NCI-H1436 treated with DMSO at 0.1 percent for 48 hours (cell line): ENCODE measurements at regions not wholly inside any gene's neighbourhood (a gene's known extent, or its start where the extent isn't known, plus 50 kb on each side); places are given as distances from the start of the nearest gene placed in this dataset.
"Not testable (repeated sequence)": the region's sequence is repeated elsewhere in the genome, so short reads cannot be mapped to it uniquely, and the experiment has no call there.

ENCODE experiments used
- DNase-seq: peaks from one replicate; lab custom pipeline; 2025; lab: John Stamatoyannopoulos, UW

DNA sequence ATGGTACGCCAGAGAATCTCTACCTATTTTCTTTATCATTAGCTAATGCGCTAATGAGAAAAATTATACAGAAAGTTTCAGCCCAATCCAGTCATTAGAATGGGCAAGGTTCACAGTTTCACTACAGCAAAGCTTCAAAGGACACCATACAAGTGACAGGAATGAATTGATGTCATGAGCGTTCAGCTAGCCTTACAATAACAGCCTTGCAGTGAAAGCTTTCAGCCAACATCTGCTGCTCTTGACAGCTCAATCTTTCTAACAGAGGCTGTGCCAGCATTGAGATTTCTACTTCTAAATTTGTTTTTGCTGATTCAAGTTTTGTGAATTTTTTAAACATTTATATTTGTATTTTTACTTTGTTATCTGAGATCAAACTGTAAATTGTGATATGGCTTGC, 302.4 kb upstream of the FAM174A start:
- DNase-seq = no peak

DNA sequence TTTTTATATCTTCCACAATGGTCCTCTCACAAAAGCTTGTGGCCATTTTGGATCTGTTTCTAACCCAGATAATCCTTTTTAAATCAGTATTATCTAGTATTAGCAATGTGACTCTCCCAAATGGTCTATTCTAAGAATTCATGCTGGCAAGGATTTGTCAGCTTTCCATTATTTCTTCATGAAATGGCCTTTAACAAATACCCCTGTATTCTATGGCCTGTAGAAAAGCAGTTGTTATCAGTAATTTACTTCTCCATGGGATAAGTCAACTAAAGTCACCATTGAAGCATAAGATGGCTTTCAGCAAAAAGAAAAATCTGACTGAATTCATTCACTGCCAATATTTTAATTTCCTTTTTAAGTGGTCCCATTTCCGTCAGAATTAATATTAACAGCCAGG, 346.4 kb upstream of the FAM174A start:
- DNase-seq = no peak

DNA sequence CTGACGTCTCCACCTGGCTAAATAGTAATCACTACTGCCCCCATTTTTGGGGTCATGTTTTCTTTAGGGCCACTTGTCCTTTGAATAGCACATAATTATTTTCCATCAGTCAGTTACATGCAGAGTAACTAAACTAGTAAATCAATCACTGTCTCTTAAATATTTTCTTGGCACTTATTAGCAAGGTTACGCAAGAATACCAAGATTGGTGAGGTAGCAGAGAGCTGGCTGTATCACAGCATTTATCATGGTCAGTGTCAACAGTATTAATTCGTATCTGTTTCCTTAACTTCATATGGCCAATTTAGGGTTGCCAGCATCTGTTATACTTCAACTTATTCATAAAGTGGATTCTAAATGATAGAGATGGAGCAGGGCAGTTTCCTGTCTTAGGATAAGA, 346.8 kb upstream of the FAM174A start:
- DNase-seq = no peak

DNA sequence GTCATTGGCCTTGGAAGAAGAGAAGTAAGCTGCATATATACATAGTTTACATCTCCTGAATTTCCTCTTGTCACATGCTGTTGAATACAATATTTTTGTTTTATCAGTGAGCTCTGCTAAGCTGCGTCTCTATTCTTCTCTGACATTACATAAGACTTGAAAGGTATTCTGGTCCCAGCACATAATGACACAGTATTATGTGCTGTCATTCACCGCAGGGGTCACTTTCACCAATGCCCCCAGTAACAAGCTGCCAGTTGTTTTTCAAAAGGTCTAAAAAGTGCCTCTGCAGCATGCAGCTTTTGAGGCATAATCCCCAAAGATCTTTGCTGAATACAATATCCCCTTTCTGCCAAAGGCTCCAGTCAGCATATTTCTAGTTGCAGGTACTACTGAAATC, 349.0 kb upstream of the FAM174A start:
- DNase-seq = no peak

DNA sequence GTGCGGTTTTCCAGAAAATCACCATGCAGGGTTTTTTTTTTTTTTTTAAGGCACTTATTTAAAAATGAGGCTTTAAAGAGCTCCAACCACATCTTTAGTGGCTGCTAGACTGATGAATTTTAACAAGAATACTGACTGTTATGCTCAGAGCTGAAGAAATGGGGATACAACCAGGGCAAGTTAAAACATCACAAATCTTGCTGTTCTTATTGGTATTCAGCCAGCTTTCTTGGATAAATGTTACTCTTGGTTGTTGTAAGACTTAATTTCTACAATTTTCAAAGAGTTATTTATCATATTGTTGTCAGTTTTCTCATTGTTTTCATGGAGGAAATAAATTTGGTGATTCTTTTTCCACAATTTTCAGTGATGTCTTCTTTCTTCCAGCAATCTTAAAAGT, 352.8 kb upstream of the FAM174A start:
- no peak for DNase-seq

DNA sequence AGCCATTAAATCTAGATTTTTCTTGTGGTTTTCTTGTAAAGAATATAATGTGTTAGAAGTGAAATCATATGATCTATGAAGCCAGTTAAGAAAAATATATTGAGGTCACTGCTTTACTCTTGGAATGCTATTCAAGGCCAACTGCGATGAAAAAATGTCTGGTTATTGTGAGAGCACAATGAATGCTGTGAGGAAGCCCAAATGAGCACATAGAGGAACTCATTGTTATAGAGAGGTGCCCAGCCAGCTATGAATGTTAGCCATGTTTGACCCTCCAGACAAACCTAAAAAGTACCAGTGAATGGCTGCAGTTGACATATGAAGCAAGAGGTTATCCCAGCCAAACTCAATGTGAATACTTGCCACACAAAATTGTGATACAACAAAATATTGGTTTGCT, 359.8 kb upstream of the FAM174A start:
- DNase-seq = no peak

DNA sequence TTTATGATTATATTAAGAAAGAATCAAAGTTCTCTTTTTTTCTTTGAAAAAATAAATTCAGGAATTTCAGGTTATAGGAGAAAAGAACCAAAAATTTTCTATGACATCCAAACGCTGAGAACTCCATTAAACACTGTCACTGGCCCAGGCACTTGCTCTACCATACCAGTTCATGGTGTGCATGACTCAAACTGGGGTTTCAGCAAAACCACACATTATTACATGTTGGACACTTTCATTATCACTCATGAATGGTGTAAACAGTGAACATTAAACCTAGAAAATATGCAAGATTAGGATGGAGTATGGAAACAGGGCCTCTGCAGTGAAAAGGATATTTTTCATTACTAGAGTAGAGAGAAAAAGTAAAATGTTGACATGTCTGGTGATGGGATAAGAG, 369.9 kb upstream of the FAM174A start:
- no peak for DNase-seq

DNA sequence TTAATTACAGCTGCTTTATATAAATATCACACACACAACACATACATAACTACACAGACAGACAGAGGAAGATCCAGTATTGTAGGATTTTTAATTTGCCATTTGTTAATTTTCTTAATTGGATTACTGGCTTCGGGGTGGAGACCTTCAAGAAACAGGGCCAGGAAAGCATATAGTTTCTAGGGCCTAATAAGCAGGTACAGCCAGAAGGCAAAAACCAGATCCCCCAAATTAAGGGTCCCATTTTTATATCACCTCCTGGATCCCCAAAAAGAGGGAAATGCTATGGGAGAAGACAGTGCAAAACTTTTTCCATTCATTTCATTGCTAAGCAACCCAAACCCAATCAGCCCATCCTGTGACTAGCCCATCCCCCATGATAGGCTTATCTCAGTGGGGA, 373.3 kb upstream of the FAM174A start:
- DNase-seq = no peak

DNA sequence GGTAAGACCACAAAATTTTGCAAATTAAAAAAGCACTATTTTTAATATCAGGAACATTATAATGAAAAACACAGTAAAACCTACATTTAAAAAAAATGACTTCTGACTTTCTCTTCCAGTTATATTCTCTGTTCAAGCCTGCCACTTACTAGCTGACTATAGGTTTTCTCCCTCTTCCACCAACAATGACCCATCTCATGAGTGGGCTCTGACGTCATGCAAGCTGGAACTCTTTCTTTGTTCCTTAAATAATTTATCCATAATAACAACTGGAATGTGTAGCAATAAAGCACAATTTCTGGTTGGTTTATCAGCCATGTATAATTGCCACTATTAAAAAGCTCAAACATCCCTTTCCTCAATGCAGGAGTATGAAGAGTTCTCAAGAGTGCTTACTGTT, 378.1 kb upstream of the FAM174A start:
- DNase-seq = no peak

DNA sequence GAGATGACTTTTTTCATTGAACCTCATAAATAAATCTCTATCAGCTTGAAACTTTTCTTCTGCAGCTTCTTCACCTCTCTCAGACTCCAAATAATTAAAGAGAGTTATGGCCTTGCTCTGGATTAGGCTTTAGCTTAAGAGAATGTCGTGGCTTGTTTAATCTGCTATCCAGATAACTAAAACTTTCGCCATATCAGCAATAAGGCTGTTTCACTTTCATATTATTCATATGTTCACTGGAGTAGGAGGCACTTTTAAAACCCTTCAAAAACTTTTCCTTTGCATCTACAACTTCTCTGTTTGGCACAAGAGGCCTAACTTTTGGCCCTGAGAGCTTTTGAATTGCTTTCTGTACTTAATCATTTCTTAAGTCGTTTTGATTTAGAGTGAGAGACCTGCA, 386.9 kb upstream of the FAM174A start:
- DNase-seq = no peak

DNA sequence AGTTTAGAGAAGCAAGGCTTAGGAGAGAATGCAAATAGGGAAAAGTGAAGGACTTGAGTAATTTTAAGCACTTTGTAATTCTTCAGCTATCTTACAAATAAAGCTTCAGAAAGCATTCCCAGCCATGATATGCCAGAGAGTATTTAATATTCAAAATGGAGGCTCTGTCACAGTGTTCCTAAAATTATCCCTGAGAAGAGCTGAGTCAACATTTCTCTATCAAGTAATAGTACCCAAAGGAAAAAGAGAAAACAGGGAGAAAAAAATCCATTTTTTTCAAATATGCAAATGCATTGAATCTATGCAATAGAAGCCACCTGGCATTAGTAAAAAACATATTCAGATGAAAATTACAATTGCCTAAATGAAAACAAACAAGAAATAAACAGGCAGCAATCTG, 392.6 kb upstream of the FAM174A start:
- DNase-seq = no peak

DNA sequence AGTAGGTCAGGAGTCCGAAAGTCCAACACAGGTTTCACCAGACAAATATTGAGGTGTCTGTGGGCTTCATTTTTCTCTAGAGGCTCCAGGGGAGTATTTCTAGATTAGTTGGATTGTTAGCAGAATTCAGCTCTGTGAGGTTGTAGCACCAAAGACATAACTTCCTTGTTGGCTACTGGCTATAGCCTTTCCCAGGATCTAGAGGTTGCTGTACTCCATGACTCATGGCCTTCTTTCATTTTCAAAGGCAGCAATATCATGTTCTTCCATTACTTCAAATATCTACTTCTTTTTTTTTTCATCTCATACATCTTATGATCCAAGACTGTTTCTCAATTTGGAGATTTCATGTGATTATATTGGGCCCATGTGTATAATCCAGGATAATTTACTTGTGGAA, 404.0 kb upstream of the FAM174A start:
- no peak for DNase-seq

DNA sequence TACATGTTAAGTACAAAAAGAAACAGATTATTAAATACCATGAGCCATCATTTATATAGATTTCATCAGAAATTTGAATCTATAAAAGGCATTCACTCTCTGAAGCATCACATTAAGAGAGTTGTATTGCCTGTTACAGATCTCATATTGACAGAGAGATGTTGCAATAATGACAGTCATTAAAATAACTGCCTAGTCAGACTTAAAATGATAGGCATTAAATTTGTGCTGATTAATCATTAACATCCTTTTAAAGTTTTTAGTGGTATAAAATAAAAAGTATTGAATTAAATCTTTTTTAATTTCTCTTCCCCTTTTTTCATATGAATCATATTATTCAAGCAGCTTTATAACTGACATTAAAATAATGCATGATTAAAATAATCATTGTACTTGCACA, 404.9 kb upstream of the FAM174A start:
- no peak for DNase-seq

DNA sequence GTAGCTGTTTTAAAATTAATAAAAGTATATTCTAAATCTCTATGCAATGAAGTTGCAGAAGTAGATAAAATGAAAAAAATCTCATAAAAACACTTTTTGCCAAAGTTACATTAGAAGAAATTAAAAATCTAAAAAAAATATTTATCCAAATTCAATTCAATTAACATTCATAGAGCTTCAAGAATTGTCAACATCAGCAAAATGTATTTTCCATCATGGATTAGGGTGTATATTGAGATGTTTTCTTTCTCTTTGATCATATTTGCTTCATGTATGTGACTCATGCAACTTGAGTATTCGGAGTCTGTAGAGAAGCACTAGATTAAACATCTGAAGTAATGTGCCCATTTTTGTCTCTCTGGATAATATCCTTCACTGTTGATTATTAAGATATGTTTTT, 415.3 kb upstream of the FAM174A start:
- DNase-seq = no peak

DNA sequence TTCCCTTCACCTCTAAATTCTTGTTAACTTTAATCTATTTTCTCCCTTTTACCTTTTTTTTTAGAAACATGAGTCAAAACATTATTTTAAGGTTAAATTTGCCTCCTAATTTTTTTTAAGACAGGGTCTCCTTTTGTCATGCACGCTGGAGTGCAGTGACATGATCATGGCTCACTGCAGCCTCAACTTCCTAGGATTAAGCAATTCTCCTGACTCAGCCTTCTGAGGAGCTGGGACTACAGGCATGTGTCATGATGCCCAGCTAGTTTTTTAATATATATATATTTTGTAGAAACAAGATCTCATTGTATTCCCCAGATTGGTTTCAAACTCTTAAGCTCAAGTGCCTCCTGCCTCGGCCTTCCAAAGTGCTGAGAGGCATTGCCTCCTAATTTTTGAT, 424.7 kb upstream of the FAM174A start:
- no peak for DNase-seq

DNA sequence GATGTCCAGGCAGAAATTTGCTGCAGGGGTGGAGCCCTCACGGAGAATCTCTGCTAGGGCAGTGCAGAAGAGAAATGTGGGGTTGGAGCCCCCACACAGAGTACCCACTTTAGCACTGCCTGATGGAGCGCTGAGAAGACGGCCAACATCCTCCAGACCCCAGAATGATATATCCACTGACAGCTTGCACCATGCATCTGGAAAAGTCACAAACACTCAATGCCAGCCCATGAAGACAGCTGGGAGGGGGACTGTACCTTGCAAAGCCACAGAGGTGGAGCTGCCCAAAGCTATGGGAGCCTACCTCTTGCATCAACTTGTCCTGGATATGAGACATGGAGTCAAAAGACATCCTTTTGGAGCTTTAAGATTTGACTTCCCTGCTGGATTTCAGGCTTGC, 426.3 kb upstream of the FAM174A start:
- no peak for DNase-seq

DNA sequence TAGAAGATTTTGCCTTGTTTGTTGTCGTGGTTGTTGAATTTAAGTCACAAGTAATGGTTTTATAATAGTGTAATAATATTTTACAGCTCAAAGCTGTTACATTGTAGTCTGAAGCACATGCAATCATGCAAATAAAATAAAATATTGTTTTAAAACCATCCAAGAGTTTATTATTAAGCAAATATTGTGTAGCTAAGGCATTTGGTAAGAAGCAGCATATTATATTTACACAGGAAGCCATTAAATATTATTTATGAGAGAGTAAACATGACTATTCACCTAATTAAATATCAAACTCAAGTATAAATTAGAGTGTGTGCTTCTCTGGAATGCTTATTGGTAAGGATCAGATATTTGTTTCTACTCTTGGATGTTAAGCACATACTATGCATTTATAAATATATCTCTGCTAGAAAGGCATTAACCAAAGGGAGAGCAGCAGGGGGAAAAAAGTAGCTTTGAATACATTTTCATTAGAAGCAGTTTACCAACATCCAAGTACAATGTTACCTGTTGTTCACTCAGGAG, 431.5 kb upstream of the FAM174A start:
- not testable (repeated sequence) for DNase-seq

DNA sequence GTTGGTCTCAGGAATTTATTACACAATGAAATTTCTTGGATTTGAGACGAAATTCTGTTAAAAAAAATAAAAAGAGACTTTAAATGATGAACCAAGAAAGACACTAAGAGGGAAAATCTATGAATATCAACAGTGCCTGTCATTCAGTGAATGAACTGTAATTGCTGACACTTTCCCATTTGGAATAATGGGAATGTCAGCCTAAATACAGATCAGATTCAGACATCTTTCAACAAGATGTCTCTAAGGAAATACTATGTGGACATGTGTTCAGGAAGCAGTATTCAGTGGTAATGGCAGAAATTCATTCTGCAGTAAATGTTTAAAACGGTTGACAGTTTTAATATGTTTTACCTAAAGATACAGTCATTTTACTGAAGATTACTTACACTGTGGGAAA, 433.7 kb upstream of the FAM174A start:
- not testable (repeated sequence) for DNase-seq

DNA sequence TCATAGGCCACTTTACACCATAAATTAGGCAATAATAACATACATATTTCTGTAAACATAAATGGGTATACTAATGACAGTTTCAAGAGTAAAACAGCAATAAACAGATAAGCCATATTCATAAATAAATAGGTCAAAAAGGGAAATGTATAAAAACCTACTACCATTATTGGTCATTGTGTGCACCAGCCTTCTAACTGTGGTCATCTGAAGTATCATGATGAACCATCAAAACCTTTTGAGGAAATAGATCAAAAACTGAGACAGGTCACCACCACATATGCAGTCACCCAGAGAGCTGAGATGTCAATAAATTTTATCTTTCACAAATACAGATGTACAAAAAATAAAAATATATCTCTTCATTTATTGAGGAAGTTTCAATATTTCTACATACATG, 438.8 kb upstream of the FAM174A start:
- not testable (repeated sequence) for DNase-seq

DNA sequence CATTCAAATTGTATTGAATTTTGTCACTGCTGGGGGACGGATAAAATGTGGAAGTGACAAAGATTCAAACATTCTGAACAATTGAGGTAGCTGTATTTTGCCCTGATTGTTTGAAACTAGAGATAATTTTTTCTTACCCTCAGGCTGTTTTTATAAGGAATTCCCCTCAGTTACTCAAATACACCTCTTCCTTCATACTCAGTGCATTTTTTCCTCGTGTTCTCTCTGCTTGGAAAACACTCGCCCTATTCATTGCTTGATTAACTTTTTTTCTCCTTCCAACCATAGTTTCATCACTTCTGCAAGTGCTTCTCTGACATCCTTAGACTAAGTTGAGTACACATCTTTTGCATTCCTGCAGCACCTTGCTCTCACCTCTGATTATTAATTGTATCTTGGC, 454.5 kb upstream of the FAM174A start:
- not testable (repeated sequence) for DNase-seq

DNA sequence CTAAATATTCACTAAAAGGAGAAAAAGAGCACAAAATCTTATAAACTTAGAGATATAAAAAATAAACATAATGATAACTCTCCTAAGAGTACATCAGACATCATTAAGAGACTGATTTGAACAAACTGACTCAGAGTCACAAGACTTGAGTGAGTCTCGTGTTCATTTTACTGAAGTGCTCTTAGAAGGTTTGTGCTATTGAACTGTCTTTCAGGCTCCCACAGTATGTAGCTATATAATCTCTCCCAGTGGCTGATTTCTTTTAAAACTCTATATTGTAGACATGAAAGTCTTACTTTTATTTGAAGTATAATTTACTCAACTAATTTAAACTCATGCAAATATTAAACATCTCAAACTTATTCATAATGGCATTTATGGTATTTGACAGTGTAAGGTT, 456.0 kb upstream of the FAM174A start:
- DNase-seq = not testable (repeated sequence)

DNA sequence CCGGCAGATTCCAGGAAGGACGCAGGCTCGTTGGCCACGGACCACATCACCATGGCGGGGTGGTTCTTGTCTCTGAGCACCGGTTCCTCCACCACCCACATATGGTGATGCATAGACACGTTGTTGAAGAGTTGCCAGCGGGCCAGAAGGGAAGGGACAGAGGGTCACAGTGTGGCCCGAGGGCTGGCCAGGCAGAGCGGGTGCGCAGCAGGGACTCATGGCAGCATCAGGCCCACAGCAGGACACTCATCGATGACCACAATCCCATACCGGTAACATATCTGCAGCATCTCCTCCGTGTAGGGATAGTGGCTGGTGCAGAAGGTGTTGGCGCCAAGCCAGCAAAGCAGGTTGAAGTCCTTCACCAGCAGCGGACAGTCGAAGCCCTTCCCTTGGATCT, 469.2 kb upstream of the FAM174A start:
- DNase-seq = not testable (repeated sequence)

DNA sequence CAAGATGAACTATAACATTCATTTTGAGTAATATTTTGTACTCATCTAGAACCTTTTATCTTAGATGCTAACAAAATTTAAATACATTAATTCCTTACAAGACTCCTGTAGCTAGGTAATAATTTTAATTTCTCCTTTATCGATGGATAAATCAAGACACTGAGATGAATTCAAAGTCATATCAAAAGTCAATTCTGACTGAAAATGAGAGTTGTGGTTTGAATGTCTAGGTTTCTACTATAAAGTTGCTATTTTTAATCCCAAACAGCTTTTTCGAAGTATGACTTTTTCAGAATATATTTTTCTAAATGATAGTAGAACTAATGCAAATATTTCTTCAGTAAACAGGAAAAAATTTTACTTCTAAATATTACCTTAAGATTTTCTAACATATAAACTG, 491.7 kb upstream of the FAM174A start:
- DNase-seq = no peak

DNA sequence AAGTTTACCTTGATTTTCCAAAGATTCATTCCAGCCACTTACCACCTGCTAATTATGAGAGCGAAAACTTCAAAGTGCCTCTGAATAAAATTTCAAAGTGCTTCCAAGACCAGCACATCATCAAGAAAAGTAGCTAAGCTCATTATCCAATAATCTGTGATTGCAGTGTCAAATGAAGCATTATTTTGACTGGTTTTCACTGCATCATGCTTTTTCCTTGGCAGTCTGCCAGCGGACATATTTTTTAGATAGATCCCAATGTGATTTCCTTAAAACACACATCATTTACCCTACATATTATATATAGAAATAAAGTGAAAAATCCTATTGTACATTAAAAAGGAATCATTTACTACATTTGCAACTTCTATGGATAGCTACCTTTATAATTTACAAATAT, 508.6 kb upstream of the FAM174A start:
- DNase-seq = no peak

DNA sequence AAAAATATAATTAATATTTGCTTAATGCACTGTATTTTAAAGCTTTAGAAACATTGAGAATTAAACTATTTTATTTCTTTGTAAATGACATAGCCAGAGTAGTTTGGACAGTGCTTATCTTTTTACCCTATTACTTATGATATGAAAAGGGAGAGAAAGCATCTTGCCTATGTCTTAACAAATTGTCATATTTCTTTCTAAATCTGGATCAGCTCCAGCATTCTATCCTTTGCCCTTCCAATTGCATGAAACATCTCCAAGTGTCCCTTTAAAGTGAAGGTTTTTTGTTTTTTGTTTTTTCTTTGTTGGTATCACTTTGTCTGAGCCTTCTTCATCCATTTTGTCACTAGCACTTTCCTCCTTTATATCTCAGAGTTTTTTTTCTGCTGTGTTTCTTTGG, 511.6 kb upstream of the FAM174A start:
- no peak for DNase-seq
